GM19463 (cell line): ENCODE measurements at regions not wholly inside any gene's neighbourhood (a gene's known extent, or its start where the extent isn't known, plus 50 kb on each side); places are given as distances from the start of the nearest gene placed in this dataset.

Experiments
- ATAC-seq: cut with Tn5 transposase; IDR thresholded peaks from one replicate; pipeline ENCODE4 v1.9.1; 2021; ENCODE audit warnings: mild to moderate bottlenecking, moderate library complexity; ENCODE audit not compliant: unreplicated experiment

- no peak for ATAC-seq
These were observed 1038.2 kb downstream of the MCTP2 start for GRCh38 chr15:95269242-95270183.

- ATAC-seq: no peak
These were observed 1042.7 kb downstream of the MCTP2 start for GRCh38 chr15:95274101-95274500.

GRCh38 chr15:95277266-95277665 is 1045.9 kb downstream of the MCTP2 start:
- ATAC-seq: no peak

- ATAC-seq: no peak
These were observed 1047.3 kb downstream of the MCTP2 start for GRCh38 chr15:95278532-95279245.

GRCh38 chr15:95279277-95280019 is 1048.1 kb downstream of the MCTP2 start:
- ATAC-seq: no peak

GRCh38 chr15:95280711-95281110 is 1049.3 kb downstream of the MCTP2 start:
- ATAC-seq: no peak

GRCh38 chr15:95281470-95281869 is 1049.0 kb upstream of the NR2F2 start:
- no peak for ATAC-seq

- no peak for ATAC-seq
These were observed 1046.0 kb upstream of the NR2F2 start for GRCh38 chr15:95284492-95284891.

- ATAC-seq: peak; percentile 56
These were observed 1045.5 kb upstream of the NR2F2 start for GRCh38 chr15:95284933-95285421.

- ATAC-seq: no peak
These were observed 1044.1 kb upstream of the NR2F2 start for GRCh38 chr15:95286352-95286880.

- no peak for ATAC-seq
These were observed 1042.8 kb upstream of the NR2F2 start for GRCh38 chr15:95287720-95288103.

GRCh38 chr15:95288626-95289025 is 1041.9 kb upstream of the NR2F2 start:
- ATAC-seq: no peak

- ATAC-seq: no peak
These were observed 1040.1 kb upstream of the NR2F2 start for GRCh38 chr15:95290176-95290974.

- ATAC-seq: no peak
These were observed 1038.5 kb upstream of the NR2F2 start for GRCh38 chr15:95291898-95292472.

- ATAC-seq: no peak
These were observed 1037.6 kb upstream of the NR2F2 start for GRCh38 chr15:95292785-95293450.

- no peak for ATAC-seq
These were observed 1037.0 kb upstream of the NR2F2 start for GRCh38 chr15:95293456-95294031.

GRCh38 chr15:95295363-95295762 is 1035.1 kb upstream of the NR2F2 start:
- no peak for ATAC-seq

- no peak for ATAC-seq
These were observed 1034.4 kb upstream of the NR2F2 start for GRCh38 chr15:95295896-95296625.
